ENCODE measurements at regions not wholly inside any gene's neighbourhood (a gene's known extent, or its start where the extent isn't known, plus 50 kb on each side); places are given as distances from the start of the nearest gene placed in this dataset.

- TF ChIP-seq POLR2A (IDR thresholded peaks at IDR 0.05; ENCODE audit: borderline replicate concordance, extremely low read depth, insufficient read depth, insufficient read length): no peak
- no peak for TF ChIP-seq SP1 (IDR thresholded peaks at IDR 0.05; ENCODE audit: low read depth)
- TF ChIP-seq EZH2 (IDR thresholded peaks at IDR 0.05): no peak
Measured at GRCh38 chr3:94520364-94520763, 457.5 kb downstream of the NSUN3 start.
